A673 (cell line): ENCODE measurements at regions not wholly inside any gene's neighbourhood (a gene's known extent, or its start where the extent isn't known, plus 50 kb on each side); places are given as distances from the start of the nearest gene placed in this dataset.

Source experiments
- BruUV-seq: library from RNA; stranded (reverse); fragments of 400-500 nt; replicated peaks from 2 replicates; lab custom pipeline; 2021; lab: Mats Ljungman, UMichigan
- CTCF ChIA-PET: fragments of 300-600 bp; sonication (Branson Sonifier 250); formaldehyde crosslinking; loops from one replicate; lab custom pipeline; 2022; ENCODE audit warnings: antibody characterized with exemption; lab: Charles Lee
- POLR2A ChIA-PET: fragments of 300-600 bp; sonication (Branson Sonifier 250); formaldehyde crosslinking; loops from one replicate; lab custom pipeline; 2022; ENCODE audit warnings: antibody characterized with exemption; ENCODE audit not compliant: low non-redundant PET; lab: Charles Lee
- DNase-seq: peaks from one replicate; pipeline ENCODE4 v3.0.0-alpha.2; 2015; ENCODE audit warnings: low spot score
- H3K27ac ChIP-seq: fragments of 200-600 bp; sonication (generic); 2 replicates; pipeline ENCODE4 v1.5.1; 2016; ENCODE audit warnings: mixed run types, low read depth, mild to moderate bottlenecking, mixed read lengths, antibody characterized with exemption, low read length; ENCODE audit not compliant: poor library complexity, severe bottlenecking
- H3K27me3 ChIP-seq: fragments of 200-600 bp; sonication (generic); replicated peaks from 2 replicates; pipeline ENCODE4 v1.6.1; 2017; ENCODE audit warnings: mixed run types, low read depth, mild to moderate bottlenecking, mixed read lengths, antibody characterized with exemption, low read length; ENCODE audit not compliant: insufficient read depth, poor library complexity
- H3K36me3 ChIP-seq: fragments of 200-600 bp; sonication (generic); 2 replicates; pipeline ENCODE4 v1.6.1; 2016; ENCODE audit warnings: mixed run types, mild to moderate bottlenecking, mixed read lengths, antibody characterized with exemption, low read length; ENCODE audit not compliant: insufficient read depth, poor library complexity, severe bottlenecking
- H3K4me1 ChIP-seq: fragments of 200-600 bp; sonication (generic); 2 replicates; pipeline ENCODE4 v1.6.1; 2017; ENCODE audit warnings: mixed run types, mild to moderate bottlenecking, mixed read lengths, antibody characterized with exemption, low read length; ENCODE audit not compliant: insufficient read depth, poor library complexity, severe bottlenecking
- H3K4me3 ChIP-seq: fragments of 200-600 bp; sonication (generic); 2 replicates; pipeline ENCODE4 v1.5.1; 2016; ENCODE audit warnings: low read depth, mixed run types, mild to moderate bottlenecking, mixed read lengths, low read length; ENCODE audit not compliant: poor library complexity, severe bottlenecking
- H3K9me3 ChIP-seq: fragments of 200-600 bp; sonication (generic); 2 replicates; pipeline ENCODE4 v1.6.1; 2016; ENCODE audit warnings: mixed run types, low read depth, mild to moderate bottlenecking, mixed read lengths, antibody characterized with exemption, low read length; ENCODE audit not compliant: poor library complexity, severe bottlenecking
- EZH2 ChIP-seq: fragments of 200-600 bp; sonication (generic); IDR thresholded peaks from 2 replicates; pipeline ENCODE4 v1.6.1; 2017; ENCODE audit warnings: borderline replicate concordance, low read depth, mild to moderate bottlenecking, mixed read lengths, antibody characterized with exemption, low read length; ENCODE audit not compliant: poor library complexity, severe bottlenecking
- intact Hi-C: fragments of 100-400 bp; cut with micrococcal nuclease; formaldehyde crosslinking; loops from one replicate; pipeline ENCODE4 v1.10.0; 2022; ENCODE audit not compliant: unreplicated experiment
- TF ChIP-seq, protein P1 (sequence below): fragments of 300-800, 200-600 bp; sonication (generic); conservative IDR thresholded peaks from 2 replicates; pipeline ENCODE4 v1.5.1; 2017; ENCODE audit warnings: low read depth, mild to moderate bottlenecking, antibody characterized with exemption, low read length, moderate library complexity, mixed read lengths

- ChIA-PET POLR2A (no interaction called here), CTCF (no interaction called here)
- no peak for TF ChIP-seq EZH2
- TF ChIP-seq, protein P1, sequence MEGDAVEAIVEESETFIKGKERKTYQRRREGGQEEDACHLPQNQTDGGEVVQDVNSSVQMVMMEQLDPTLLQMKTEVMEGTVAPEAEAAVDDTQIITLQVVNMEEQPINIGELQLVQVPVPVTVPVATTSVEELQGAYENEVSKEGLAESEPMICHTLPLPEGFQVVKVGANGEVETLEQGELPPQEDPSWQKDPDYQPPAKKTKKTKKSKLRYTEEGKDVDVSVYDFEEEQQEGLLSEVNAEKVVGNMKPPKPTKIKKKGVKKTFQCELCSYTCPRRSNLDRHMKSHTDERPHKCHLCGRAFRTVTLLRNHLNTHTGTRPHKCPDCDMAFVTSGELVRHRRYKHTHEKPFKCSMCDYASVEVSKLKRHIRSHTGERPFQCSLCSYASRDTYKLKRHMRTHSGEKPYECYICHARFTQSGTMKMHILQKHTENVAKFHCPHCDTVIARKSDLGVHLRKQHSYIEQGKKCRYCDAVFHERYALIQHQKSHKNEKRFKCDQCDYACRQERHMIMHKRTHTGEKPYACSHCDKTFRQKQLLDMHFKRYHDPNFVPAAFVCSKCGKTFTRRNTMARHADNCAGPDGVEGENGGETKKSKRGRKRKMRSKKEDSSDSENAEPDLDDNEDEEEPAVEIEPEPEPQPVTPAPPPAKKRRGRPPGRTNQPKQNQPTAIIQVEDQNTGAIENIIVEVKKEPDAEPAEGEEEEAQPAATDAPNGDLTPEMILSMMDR = no peak
- DNase-seq = no peak
- intact Hi-C loops = no loop called here
- no TSS peak for BruUV-seq
- Histone ChIP-seq H3K36me3 (no peaks in the 10 kb centered on the region), H3K4me1 (no peaks in the 10 kb centered on the region), H3K27me3 (no peaks in the 10 kb centered on the region), H3K4me3 (no peak overlapping the region), H3K9me3 (no peaks in the 10 kb centered on the region), H3K27ac (no peak overlapping the region)
Observed at GRCh38 chr15:66894363-66894762, 171.0 kb upstream of the SMAD3 start.

DNA sequence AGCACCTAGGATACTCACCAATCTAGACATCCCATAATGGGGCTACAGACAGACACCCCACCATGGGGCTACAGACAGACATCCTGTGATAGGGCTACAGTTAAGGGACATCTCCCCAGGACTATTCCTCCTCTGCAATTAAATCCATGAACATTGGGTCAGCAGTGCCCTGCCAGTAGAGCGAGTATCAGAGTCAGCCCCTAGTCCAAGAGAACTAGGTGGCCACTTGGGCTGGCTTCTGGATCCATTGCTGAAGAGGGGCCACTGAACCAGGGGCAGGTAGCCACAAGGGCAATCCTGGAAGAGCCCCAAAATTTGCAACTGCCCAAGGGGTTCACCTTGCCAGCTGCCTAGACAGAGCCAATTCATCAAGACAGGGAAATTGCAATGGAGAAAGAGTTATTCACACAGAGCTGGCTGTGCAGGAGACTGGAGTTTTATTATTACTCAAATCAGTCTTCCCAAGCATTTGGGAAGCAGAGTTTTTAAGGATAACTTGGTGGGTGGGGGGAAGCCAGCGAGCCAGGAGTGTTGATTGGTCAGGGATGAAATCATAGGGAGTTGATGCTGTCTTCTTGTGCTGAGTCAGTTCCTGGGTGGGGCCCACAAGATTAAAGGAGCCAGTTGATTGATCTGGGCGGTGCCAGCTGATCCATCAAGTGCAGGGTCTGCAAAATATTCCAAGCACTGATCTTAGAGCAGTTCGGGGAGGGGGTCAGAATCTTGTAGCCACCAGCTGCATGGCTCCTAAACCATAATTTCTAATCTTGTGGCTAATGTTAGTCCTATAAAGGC lies 170.2 kb upstream of the SMAD3 start:
- DNase-seq = no peak
- ChIA-PET POLR2A (interaction anchor here (0.6 kb wide), 1 partner anchor 17 kb away, joined by 7 read pairs; no protein-coding TSS in a partner anchor), CTCF (interaction anchor here (0.6 kb wide), 1 partner anchor 363 kb away, joined by 3 read pairs; no protein-coding TSS in a partner anchor)
- H3K27me3 ChIP-seq = no peaks in the 10 kb centered on the region
- H3K4me1 ChIP-seq = no peaks in the 10 kb centered on the region
- intact Hi-C loops = no loop called here
- no TSS peak for BruUV-seq
- H3K4me3 ChIP-seq = no peak overlapping the region
- H3K27ac ChIP-seq = no peak overlapping the region
- no peaks in the 10 kb centered on the region for H3K9me3 ChIP-seq
- no peaks in the 10 kb centered on the region for H3K36me3 ChIP-seq
- TF ChIP-seq, protein P1 = no peak
- TF ChIP-seq EZH2 = no peak

DNA sequence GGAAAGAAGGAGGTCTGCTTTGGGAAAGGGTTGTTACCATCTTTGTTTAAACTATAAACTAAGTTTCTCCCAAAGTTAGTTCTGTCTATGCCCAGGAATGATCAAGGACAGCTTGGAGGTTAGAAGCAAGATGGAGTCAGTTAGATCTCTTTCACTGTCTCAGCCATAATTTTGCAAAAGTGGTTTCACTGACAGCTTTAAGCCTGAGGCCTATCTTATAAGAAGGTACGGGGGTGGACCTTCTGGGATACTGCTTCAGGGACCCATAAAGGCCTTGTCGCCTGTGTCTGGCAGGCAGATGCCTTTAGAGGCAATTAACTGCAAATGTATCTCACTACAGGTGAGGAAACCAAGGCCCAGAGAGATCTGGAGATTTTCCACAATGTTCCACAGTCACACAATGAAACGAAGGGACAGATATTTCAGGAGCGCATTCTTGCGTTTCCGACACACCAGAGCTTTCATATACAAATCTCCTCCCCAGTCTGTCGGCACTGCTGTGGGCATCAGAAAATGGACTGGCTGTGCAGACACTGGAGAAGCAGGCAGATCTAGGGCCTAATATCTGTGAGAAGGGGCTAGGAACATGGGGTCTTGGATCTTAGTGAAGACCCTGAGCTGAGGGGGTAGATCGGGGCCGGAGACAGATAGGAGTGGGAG lies 169.5 kb upstream of the SMAD3 start:
- ChIA-PET CTCF (interaction anchor here (0.6 kb wide), 1 partner anchor 362 kb away, joined by 3 read pairs; no protein-coding TSS in a partner anchor), POLR2A (no interaction called here)
- BruUV-seq = no TSS peak
- no peaks in the 10 kb centered on the region for H3K9me3 ChIP-seq
- DNase-seq = no peak
- no peak overlapping the region for H3K4me3 ChIP-seq
- no peaks in the 10 kb centered on the region for H3K36me3 ChIP-seq
- H3K27me3 ChIP-seq = no peaks in the 10 kb centered on the region
- intact Hi-C loops = no loop called here
- no peaks in the 10 kb centered on the region for H3K4me1 ChIP-seq
- H3K27ac ChIP-seq = no peak overlapping the region
- TF ChIP-seq, protein P1 = no peak
- no peak for TF ChIP-seq EZH2
